GM23338 (cell line): ENCODE measurements at regions not wholly inside any gene's neighbourhood (a gene's known extent, or its start where the extent isn't known, plus 50 kb on each side); places are given as distances from the start of the nearest gene placed in this dataset.

Experiments
- ATAC-seq: fragments of 200-7000 bp; cut with Tn5 transposase; 3 replicates; pipeline ENCODE4 v1.9.1; 2020
- DNase-seq: peaks from one replicate; pipeline ENCODE4 v3.0.0-alpha.2; 2015; ENCODE audit warnings: low spot score
- H2AFZ ChIP-seq: fragments of 200-600 bp; sonication (generic); 2 replicates; pipeline ENCODE4 v1.8.0; 2016; ENCODE audit warnings: antibody characterized with exemption, mild to moderate bottlenecking, moderate library complexity
- H3F3A ChIP-seq: fragments of 200-600 bp; sonication (generic); replicated peaks from 2 replicates; pipeline ENCODE4 v1.8.0; 2017; ENCODE audit warnings: antibody characterized with exemption, mixed run types, low read depth
- H3K27ac ChIP-seq: fragments of 200-600 bp; sonication (generic); 2 replicates; pipeline ENCODE4 v1.6.1; 2016; ENCODE audit warnings: low read depth
- H3K27me3 ChIP-seq: fragments of 200-600 bp; sonication (generic); 2 replicates; pipeline ENCODE4 v1.8.0; 2016; ENCODE audit warnings: mild to moderate bottlenecking, mixed run types, moderate library complexity; ENCODE audit not compliant: insufficient read depth
- H3K36me3 ChIP-seq: fragments of 200-600 bp; sonication (generic); 2 replicates; pipeline ENCODE4 v1.8.0; 2016; ENCODE audit warnings: mild to moderate bottlenecking; ENCODE audit not compliant: insufficient read depth
- H3K4me1 ChIP-seq: fragments of 200-600 bp; sonication (generic); 2 replicates; pipeline ENCODE4 v1.8.0; 2016; ENCODE audit warnings: mild to moderate bottlenecking, moderate library complexity; ENCODE audit not compliant: insufficient read depth
- H3K4me2 ChIP-seq: fragments of 200-600 bp; sonication (generic); 2 replicates; pipeline ENCODE4 v1.7.1; 2017; ENCODE audit warnings: mixed run types
- H3K4me3 ChIP-seq: fragments of 200-600 bp; sonication (generic); 2 replicates; pipeline ENCODE4 v1.6.1; 2016; ENCODE audit warnings: mixed run types
- H3K79me2 ChIP-seq: fragments of 200-600 bp; sonication (generic); replicated peaks from 2 replicates; pipeline ENCODE4 v1.8.0; 2017; ENCODE audit warnings: mild to moderate bottlenecking; ENCODE audit not compliant: insufficient read depth
- H3K9me2 ChIP-seq: fragments of 200-600 bp; sonication (generic); 2 replicates; pipeline ENCODE4 v1.8.0; 2017; ENCODE audit not compliant: insufficient read depth
- H4K20me1 ChIP-seq: fragments of 200-600 bp; sonication (generic); replicated peaks from 2 replicates; pipeline ENCODE4 v1.8.0; 2017; ENCODE audit warnings: mild to moderate bottlenecking; ENCODE audit not compliant: insufficient read depth
- H3K27ac Mint-ChIP-seq: 2 replicates; pipeline ENCODE4 v1.8.0; 2020; ENCODE audit warnings: inconsistent platforms, mild to moderate bottlenecking, moderate library complexity, mixed read lengths
- H3K27me3 Mint-ChIP-seq: 3 replicates; pipeline ENCODE4 v1.8.0; 2022; ENCODE audit warnings: low read depth, mild to moderate bottlenecking, moderate library complexity, mixed read lengths, inconsistent platforms; ENCODE audit not compliant: insufficient read depth, poor library complexity
- H3K36me3 Mint-ChIP-seq: 3 replicates; pipeline ENCODE4 v1.8.0; 2021; ENCODE audit warnings: low read depth, mild to moderate bottlenecking, inconsistent platforms, moderate library complexity, mixed read lengths
- H3K4me1 Mint-ChIP-seq: 3 replicates; pipeline ENCODE4 v1.8.0; 2020; ENCODE audit warnings: mild to moderate bottlenecking, inconsistent platforms, mixed read lengths
- H3K4me3 Mint-ChIP-seq: 3 replicates; pipeline ENCODE4 v1.8.0; 2021; ENCODE audit warnings: moderate library complexity, mild to moderate bottlenecking, inconsistent platforms, mixed read lengths
- H3K9me3 Mint-ChIP-seq: 3 replicates; pipeline ENCODE4 v1.8.0; 2020; ENCODE audit warnings: moderate library complexity, mild to moderate bottlenecking, inconsistent platforms, mixed read lengths
- CREB1 ChIP-seq: fragments of 250-450 bp; sonication (Bioruptor Pico); IDR thresholded peaks from 2 replicates; pipeline ENCODE4 v1.5.0; 2020; ENCODE audit warnings: low read depth, mild to moderate bottlenecking, moderate library complexity
- CTCF ChIP-seq, 2 experiments: fragments of 200-600 bp in 1 of 2; sonication (generic) in 1 of 2; conservative IDR thresholded peaks; 2 replicates each; pipeline versions ENCODE4 v1.5.1 to v1.6.1; 2016 to 2017; ENCODE audit warnings: antibody characterized with exemption in 2 of 2, low read depth in 2 of 2, mild to moderate bottlenecking in 2 of 2, moderate library complexity in 1 of 2
- ETS1 ChIP-seq: IDR thresholded peaks from 2 replicates; pipeline ENCODE4 v1.6.1; 2016; ENCODE audit warnings: antibody characterized with exemption
- EZH2 ChIP-seq: fragments of 200-600 bp; sonication (generic); IDR thresholded peaks from one replicate; pipeline ENCODE4 v1.8.0; 2017; ENCODE audit warnings: antibody characterized with exemption, mild to moderate bottlenecking, low read depth; ENCODE audit not compliant: unreplicated experiment
- EZH2phosphoT487 ChIP-seq: fragments of 200-600 bp; sonication (generic); IDR thresholded peaks from one replicate; pipeline ENCODE4 v1.8.1; 2018; ENCODE audit warnings: antibody characterized with exemption; ENCODE audit not compliant: unreplicated experiment
- JUNB ChIP-seq: IDR thresholded peaks from one replicate; pipeline ENCODE4 v1.6.1; 2016; ENCODE audit warnings: antibody characterized with exemption; ENCODE audit not compliant: unreplicated experiment
- NANOG ChIP-seq: IDR thresholded peaks from 2 replicates; pipeline ENCODE4 v1.6.1; 2016; ENCODE audit warnings: antibody characterized with exemption, borderline replicate concordance
- POLR2AphosphoS5 ChIP-seq: IDR thresholded peaks from 2 replicates; pipeline ENCODE4 v1.6.1; 2016; ENCODE audit warnings: antibody characterized with exemption, low read depth
- STAT1 ChIP-seq: IDR thresholded peaks from one replicate; pipeline ENCODE4 v1.6.1; 2016; ENCODE audit warnings: antibody characterized with exemption; ENCODE audit not compliant: unreplicated experiment
- ZNF114 ChIP-seq: fragments of 250-450 bp; sonication (Bioruptor Pico); IDR thresholded peaks from 2 replicates; pipeline ENCODE4 v1.5.0; 2020; ENCODE audit warnings: mild to moderate bottlenecking, moderate library complexity
- ZNF331 ChIP-seq: fragments of 250-450 bp; sonication (Bioruptor Pico); IDR thresholded peaks from 2 replicates; pipeline ENCODE4 v1.5.0; 2020; ENCODE audit warnings: low read depth, mild to moderate bottlenecking, moderate library complexity
- ZNF462 ChIP-seq: fragments of 250-450 bp; sonication (Bioruptor Pico); IDR thresholded peaks from 2 replicates; pipeline ENCODE4 v1.5.0; 2020; ENCODE audit warnings: mild to moderate bottlenecking, moderate library complexity

- H3K27ac Mint-ChIP-seq: no peak overlapping the region
- Histone ChIP-seq H3K79me2 (no peaks in the 10 kb centered on the region), H3K27ac (no peak overlapping the region), H3K27me3 (no peaks in the 10 kb centered on the region), H2AFZ (no peak overlapping the region), H4K20me1 (no peaks in the 10 kb centered on the region), H3K4me1 (no peaks in the 10 kb centered on the region), H3K9me2 (no peaks in the 10 kb centered on the region), H3F3A (no peaks in the 10 kb centered on the region), H3K4me3 (no peak overlapping the region), H3K4me2 (no peak overlapping the region), H3K36me3 (no peaks in the 10 kb centered on the region)
- TF ChIP-seq POLR2AphosphoS5 (no peak), ZNF462 (no peak), CTCF (conservative IDR thresholded peaks at IDR 0.05; ENCODE audit: low read depth in 2 of 2) (no peak), JUNB (no peak), ZNF114 (CRISPR knock-in tag) (no peak), ETS1 (no peak), EZH2 (no peak), STAT1 (no peak), CREB1 (CRISPR knock-in tag) (no peak), EZH2phosphoT487 (no peak), NANOG (no peak), ZNF331 (CRISPR knock-in tag) (no peak)
- DNase-seq (no peak), ATAC-seq (no peak)
- no peaks in the 10 kb centered on the region for H3K9me3 Mint-ChIP-seq
- no peak overlapping the region for H3K4me3 Mint-ChIP-seq
- no peaks in the 10 kb centered on the region for H3K36me3 Mint-ChIP-seq
- H3K27me3 Mint-ChIP-seq: peaks cover 1% of the 10 kb centered on the region
- H3K4me1 Mint-ChIP-seq: no peaks in the 10 kb centered on the region
These were observed 78.9 kb upstream of the SPRED2 start for GRCh38 chr2:65511306-65511705.
